Fibroblast of skin of left quadriceps (primary cell): ENCODE measurements at regions not wholly inside any gene's neighbourhood (a gene's known extent, or its start where the extent isn't known, plus 50 kb on each side); places are given as distances from the start of the nearest gene placed in this dataset.
A peak's percentile ranks its signal among the peaks of the same experiment; 100 is the strongest.
"Not testable (repeated sequence)": the region's sequence is repeated elsewhere in the genome, so short reads cannot be mapped to it uniquely, and the experiment has no call there.

Experiments
- DNase-seq, 2 experiments: peaks; one replicate each; pipeline ENCODE4 v3.0.0-alpha.2; 2013; ENCODE audit warnings: low read depth in 2 of 2

DNA sequence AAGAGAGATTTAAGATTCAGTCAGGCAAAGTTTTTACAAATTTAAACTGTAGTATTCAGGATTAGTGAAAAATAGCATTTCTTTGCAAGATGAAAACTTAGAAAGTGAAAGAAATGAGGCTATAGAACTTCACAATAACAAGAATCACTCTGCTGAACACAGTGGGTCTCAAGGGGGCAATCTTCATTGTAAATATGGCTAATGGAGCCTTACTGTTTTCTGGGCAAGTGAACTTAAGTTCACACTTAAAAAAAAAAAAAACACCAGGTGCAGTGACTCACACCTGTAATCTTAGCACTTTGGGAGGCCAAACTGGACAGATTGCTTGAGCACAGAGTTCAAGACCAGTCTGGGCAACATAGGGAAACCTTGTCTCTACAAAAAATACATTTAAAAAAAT is 175.9 kb upstream of the SNX2 start:
- DNase-seq, result no peak

DNA sequence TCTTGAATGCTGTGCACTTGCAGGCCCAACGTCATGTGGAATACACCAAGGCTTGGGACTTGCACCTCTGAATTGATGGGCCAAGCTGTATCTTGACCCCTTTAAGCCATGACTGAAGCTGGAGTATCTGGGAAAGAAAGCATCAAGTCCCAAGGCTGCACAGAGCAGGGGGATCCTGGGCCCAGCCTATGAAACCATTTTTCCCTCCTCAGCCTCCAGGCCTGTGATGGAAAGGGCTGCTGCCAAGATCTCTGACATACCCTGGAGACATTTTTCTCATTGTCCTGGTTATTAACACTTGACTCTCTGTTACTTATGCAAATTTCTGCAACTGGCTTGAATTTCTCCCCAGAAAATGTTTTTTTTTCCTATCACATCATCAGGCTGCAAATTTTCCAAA is 174.0 kb upstream of the SNX2 start:
- DNase-seq, result no peak

DNA sequence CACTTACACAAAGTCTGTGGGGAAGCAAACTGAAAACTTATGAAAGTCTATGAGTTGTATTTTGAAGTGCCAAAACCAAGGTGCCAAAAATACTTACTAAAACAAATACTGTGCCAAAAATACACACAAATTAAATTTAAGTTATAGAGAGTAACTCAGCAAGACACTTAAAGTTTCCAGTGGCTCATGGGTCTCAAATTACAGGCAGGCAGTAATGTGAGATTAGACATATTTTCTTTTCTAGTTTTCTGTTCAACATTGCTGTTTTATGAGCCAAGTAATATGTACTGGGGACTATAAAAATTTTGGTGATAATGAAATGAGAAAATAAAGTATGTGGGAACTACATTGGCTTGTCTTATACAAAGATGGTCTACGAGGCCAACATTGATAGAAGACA is 172.2 kb upstream of the SNX2 start:
- no peak for DNase-seq

DNA sequence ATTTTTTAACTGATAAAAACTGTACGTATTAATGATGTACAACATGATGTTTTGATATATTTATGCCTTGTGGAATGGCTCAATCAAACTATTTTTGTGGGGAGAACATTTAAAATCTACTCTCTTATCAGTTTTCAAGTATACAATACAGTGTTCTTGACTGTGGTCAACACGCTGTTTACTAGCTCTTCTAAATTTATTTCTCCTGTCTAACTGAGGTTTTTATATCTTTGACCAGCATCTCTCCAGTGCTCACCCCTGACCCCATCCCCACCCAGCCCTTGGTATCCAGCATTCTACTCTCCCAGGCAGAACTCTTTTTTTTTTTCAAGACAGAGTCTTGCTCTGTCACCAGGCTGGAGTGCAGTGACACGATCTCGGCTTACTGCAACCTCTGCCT is 169.6 kb upstream of the SNX2 start:
- no peak for DNase-seq

DNA sequence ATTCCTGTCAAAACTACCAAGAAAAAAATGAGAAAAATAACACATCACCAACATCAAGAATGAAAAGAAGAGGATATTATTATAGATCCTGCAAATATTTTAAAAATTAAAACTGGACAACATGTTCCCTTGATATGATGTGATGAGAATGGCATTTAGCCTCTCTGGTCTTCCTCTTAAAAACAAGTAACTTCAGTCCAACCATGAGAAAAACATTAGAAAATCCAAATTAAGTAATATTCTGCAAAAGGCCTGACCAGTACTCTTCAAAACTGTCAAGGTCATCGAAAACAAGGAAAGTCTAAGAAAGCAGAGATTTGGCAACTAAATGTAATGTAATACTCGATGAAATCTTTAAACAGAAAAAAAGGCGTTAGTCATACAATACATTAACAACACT is 167.1 kb upstream of the SNX2 start:
- no peak for DNase-seq

DNA sequence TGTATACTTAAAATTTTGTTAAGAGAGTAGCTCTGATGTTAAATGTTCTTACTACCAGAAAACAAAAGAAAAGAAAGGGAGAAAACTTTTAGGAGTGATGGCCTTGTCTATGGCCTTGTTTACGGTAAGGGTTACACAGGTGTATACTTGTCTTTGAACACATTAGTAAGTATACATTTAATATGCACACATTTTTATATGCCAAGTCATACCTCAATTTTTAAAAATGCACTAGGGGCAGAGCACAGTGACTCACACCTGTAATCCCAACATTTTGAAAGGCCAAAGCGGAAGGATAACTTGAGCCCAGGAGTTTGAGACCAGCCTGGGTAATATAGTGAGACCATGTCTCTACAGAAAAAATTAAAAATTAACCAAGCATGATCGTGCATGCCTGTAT is 166.7 kb upstream of the SNX2 start:
- DNase-seq, result no peak

DNA sequence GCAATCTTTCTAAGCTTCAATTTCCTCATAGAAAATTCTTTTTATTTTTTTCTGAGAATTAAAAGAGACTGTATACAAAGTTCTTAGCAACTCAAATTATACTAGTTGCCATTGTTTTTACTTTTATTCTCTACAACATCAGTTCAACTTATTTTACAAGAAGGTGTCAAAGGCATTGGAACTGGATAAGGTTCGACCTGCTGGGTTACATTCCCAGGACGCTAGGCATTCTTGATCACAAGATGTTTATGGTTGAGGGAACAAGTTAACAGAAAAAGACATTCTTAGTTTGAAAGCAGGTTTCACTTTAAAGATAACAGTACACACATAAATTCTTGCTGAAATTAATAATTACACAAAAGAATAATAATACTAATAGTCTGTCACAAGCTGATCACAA is 163.5 kb upstream of the SNX2 start:
- no peak for DNase-seq

DNA sequence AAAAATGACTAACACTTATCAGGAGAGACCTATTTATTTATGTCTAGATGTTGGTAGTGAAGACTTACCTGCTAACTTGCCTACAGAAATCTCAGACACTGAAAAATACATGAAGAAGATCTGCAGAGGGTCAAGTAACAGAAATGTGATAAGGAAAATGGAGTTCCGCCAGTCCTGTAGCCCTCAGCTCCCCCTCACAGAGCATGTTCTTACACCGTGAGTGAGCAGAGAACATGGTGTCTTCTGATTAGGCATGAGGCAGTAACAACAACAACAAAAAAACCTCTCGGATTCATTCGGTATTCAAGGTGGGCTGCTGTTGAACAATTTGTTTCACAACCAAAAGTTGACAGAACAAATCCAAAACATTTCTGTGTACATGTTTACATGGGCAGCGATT is 162.0 kb upstream of the SNX2 start:
- DNase-seq, result no peak

DNA sequence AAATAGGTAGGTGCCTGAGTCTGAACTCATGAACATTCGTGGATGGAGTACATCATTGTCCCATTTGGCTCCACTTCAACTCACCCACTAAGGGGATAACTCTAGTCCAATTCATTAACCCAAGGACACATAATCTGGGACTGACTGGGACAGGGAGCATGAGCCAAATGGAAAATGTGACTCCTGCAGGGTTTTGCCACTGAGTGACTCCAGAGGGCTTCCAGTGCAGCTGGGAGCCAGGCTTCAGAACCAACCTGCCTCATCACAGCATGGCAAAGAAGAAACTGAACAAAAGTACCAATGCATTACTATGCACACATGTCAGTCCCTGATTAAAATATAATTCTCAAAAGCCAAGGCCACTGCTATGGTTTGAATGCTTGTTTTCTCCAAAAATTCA is 159.7 kb upstream of the SNX2 start:
- no peak for DNase-seq

DNA sequence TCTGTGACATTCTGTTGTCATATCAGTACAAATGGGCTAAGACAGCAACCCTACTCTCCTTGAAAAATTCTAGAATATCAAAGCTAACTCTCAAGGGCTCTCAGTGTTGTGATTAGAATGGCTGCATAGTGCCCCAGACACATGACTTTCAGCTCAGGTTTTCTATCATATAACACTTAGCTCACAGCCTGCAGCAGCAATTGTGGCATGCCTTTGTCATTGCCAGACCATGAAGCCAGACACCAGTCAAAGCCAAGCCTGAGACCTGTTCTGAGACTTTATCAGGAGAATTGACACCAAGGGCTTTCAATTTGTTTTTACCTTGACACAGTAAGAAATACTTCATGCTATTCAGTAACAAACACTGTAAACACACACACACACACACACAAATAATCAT is 159.0 kb upstream of the SNX2 start:
- no peak for DNase-seq

DNA sequence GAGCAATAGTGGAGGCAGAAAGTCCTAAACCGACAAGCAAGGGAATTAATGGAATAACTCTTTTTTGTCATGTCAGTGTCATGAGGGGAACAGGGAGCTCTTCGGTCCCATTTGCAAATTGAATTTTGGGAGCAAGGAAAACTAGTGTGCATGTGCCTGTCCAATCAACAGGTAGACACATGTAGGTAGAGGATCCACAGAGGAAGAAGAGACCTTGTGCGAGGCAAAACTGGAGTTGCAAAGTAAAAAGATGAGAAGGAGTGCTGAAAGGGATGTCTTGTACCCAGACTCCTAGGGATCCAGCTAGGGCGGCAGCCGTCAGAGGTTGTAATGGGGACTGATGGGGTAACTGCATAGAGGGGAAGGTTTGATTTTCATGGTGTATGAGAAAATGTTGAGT is 156.8 kb upstream of the SNX2 start:
- not testable (repeated sequence) for DNase-seq

DNA sequence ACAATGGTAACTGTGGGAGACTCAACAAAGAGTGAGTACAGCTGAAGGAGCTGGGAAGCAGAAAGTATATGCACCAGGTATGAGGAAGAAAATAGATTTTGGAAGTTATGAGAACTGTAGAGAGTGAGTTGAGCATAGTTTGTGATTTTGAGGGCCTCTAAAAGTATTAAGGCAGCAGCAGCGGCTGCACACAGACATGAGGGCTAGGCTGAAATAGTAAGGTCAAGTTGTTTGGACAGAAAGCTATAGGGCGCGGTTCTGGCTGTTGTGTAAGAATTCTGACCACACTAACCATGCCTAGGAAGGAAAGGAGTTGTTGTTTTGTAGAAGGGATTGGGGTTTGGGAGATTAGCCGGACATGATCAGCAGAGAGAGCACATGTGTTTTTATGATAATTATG is 154.1 kb upstream of the SNX2 start:
- not testable (repeated sequence) for DNase-seq

DNA sequence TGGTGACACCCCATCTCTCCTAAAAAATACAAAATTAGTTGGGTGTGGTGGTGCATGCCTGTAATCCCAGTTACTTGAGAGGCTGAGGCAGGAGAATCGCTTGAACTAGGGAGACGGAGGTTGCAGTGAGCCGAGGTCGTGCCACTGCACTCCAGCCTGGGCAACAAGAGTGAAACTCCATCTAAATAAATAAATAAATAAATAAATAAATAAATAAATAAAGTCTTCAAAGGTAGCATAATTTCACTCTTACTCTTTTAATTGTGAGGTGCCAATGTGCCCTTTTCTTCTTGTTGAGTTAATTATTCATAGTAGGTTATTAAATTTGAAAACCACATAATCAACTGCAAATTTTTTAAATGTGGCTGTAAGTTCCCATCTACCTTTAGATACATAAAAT is 146.2 kb upstream of the SNX2 start:
- DNase-seq, result not testable (repeated sequence)

DNA sequence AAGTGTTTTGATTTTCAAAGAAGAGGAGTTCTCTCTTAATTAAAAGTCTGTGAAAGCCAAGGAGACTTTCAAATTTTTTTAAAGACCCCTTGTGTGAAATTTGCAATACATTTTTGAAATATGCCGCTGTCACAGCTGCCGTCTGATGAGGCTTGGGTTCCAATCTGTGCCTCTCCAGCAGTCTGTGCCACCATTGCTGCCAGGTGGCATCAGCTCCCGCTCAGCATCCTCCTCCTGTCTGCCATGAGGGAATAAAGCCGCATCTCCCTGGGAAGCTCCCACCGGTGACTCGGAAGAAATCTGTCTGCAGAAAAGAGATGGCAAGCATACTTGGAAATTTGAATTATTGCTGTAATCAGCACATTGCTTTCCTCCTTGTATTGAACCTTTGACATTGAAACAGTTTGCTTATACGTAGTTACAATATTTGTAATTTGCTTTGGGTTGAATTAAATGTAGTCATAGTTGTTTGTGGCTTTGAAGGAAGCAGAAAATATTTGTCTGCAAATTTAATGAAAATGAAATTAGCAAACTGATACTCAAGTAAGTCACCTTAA is 145.7 kb upstream of the SNX2 start:
- DNase-seq, result no peak

DNA sequence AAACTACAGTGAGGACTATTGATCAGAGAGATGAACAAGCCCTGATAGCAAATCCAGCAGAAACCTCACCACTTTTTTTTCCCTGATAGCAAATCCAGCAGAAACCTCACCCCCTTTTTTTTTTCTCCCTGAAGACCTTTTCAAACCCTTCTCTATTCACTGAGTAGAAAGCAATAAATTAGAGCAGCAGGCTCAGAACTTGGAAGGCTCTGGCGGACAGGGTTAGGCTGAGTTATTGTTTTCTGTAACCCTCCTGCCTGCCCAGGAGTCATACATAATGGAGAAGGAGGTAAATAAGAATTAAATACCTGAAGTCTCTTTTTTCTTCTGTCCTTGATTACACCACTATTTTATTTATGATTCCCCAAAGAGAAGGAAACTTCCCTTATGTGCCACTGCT is 136.3 kb upstream of the SNX2 start:
- no peak for DNase-seq

DNA sequence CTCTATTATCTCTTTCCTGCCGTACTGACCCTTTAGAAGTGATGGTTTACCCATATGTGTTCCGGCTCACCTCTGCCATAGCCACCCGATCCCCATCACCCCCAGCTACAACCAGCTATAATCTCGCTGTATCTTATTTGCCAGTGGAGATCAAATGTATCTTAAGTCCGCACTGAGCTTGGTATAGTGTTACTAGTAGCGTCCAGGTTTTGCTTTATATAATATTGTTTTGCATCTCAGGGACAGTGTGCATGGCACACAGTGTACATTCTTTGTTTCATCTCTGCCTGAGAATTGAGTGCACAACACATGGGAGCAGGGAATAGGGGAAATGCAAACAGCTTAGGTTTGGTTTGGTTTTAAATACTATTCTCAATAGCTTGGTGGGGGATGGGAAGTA is 135.8 kb upstream of the SNX2 start:
- no peak for DNase-seq

DNA sequence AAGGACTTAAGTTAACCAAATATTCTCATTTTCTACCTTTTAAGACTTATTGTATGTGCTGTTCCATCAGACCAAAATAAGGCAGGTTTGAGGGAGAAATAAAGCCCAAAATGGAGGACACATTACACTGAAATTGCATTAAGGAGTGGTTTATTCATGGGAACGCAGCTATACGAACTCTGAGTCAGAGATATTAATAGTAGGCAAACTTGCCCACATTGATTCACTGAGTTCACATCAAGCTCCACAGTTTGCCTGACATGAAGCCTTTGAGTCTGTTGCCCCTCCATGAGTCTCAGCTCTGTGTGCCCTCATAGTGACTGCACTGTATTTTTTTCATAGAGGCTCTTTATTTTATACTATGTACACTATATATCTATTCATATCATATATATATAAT is 135.0 kb upstream of the SNX2 start:
- DNase-seq, result no peak

DNA sequence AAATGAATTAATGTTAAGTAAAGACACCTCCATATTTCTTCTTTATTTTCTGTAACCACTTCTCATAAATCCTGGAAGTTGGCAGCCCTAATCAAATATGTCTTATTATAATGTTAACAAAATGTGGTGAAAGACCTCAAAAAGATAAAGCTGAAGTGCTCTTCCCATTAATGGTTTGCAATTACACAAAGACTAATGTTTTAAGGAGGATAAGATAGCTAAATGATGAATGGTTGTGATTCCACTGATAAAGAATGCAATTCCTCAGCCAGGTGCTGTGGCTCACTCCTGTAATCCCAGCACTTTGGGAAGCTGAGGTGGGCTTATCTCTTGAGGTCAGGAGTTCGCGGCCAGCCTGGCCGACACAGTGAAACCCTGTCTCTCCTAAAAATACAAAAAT is 125.8 kb upstream of the SNX2 start:
- no peak for DNase-seq

DNA sequence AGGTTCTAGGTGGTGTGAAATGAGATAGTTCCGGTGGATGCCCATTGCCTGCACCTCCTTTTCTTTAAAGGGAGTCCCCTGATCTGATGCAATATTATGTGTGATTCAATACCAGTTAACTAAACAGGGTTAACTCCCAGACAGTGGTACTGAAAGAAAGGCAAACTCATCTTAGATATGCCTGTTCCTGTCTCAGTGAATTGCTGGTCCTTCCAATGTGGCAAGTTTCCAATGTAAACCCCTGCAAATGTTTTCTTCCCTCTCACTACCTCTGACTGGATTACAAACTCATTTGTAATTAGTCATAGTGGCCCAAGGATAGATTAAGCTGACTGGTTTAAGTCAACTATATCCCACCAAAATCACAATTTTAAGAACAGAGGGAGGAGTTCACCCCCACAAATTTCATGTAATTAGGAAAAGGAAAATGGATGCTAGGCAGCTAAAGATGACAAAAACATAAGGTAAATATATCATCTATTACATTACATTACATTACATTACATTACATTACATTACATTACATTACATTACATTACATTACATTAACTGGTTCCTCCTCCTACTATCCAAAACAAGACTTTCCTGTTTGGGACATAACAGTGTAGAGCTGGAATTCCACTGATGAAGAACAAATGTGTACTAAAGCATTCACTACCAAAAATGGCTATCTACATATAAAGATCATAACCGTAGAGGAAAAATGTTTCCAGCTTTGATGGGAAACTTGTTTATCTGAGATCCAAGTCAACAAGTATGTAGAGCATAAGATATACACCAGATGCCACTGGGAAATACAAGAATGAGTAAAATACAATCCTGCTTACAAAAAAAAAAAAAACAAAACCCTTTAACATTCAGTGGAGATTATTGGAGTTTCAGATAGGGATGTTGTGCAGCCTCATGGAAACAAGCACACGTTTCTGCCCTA is 121.5 kb upstream of the SNX2 start:
- DNase-seq, result no peak

DNA sequence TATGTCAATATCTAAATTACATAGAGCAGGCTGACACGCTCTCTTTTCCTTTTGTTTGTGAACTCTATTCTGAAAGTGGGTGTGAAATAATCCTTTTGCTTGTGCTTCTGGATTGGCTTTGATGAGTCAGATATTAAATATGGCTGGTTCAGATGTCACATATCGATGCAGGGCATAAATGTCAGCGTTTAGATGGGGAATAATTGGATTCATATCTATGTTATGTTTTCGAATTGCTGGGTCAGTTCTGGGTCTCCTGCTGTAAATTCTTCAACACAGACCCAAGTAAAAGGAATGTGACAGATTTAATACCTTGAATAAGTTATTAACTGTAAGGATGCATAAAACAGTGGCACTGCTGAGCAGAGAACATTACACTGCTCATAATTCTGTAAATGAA is 118.7 kb upstream of the SNX2 start:
- peak; percentile 43 to 47 for DNase-seq

DNA sequence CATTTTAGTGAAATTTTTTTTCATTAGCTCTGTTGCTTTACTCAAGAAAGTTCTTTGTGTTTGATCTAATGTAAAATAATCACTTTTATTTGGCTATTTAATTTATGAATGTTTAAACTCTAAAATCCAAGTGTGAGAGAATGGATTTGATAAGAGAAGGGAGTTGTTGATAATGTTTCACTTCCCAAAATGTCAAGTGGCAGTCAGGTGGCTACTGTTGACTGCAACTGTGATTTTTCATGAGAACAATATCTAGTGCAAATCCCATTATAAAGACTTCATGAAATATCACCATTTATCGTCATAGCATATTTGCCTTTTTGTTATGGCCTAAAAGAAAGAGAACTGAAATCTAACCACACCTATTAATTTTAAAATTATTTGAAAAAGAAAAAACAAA is 118.3 kb upstream of the SNX2 start:
- no peak for DNase-seq

DNA sequence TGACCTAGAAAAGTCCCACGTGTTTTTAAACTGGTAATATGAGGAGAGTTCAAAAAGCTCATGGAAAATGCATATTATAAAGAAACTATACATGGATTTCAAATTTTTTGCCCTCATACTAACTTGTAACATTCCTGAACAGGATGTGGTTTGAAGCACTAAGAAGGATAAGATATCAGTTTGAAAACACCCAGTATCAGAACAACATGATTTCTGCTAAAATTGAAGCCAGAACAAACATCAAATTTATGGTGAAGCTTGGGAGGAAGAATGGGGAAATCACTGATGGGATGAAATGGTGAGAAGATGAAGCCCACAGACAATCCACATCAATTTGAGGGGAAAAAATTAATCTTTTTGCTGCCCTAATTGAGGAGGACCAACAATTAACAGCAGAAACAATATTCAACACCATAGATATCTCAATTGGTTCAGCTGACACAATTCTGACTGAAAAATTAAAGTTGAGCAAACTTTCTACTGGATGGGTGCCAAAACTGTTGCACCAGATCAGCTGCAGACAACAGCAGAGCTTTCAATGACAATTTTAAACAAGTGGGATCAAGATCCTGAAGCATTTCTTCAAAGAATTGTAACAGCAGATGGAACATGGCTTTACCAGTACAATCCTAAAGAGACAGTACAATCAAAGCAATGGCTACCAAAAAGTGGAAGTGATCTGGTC is 113.2 kb upstream of the SNX2 start:
- DNase-seq, result no peak

DNA sequence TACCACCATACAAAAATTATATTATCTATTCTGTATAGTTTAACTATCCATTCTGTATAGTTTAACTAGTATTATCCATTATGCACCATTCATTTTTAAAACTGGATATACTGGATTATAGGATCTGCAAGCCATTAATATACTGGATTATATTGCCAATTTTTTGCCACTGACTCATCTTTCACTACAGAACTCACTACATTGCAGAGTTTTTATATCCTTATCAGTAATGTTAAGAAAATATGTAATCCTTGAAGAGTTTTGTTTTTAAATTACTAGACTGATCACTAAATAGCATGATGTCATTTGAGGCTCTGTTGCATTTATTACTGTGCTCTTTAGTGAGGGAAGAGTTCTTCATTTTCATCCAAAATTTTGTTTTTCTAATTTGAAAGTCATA is 109.8 kb upstream of the SNX2 start:
- no peak for DNase-seq
